NCI-H2196 (cell line): ENCODE measurements at regions not wholly inside any gene's neighbourhood (a gene's known extent, or its start where the extent isn't known, plus 50 kb on each side); places are given as distances from the start of the nearest gene placed in this dataset.
"Not testable (repeated sequence)": the region's sequence is repeated elsewhere in the genome, so short reads cannot be mapped to it uniquely, and the experiment has no call there.

Experiments used
- DNase-seq: peaks from one replicate; lab custom pipeline; 2025; ENCODE audit not compliant: unreplicated experiment; lab: John Stamatoyannopoulos, UW

DNA sequence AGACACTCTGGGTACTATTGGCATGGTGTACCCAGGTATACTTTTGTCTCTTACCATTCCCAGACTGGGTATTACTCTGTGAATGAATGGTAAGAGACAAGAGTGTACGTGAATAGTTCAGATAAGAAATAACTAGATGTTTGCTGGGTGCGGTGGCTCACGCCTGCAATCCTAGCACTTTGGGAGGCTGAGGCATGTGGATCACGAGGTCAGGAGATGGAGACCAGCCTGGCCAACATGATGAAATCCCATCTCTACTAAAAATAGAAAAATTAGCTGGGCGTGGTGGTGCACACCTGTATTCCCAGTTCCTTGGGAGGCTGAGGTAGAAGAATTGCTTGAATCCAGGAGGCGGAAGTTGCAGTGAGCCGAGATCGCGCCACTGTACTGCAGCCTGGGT, 75.8 kb upstream of the VKORC1L1 start:
- DNase-seq = not testable (repeated sequence)

DNA sequence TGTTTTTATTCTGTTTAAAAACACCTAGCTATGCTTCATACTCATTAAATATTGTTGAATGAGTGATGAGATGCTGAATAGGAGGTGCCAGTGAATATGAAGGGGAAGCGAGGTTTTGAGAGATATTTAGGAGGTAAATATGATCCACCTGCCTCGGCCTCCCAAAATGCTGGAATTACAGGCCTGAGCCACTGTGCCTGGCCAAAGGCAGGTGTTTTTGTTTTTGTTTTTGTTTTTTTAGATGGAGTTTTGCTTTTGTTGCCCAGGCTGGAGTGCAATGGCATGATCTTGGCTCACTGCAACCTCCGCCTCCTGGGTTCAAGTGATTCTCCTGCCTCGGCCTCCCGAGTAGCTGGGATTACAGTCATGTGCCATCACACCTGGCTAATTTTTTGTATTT, 75.3 kb upstream of the VKORC1L1 start:
- DNase-seq = not testable (repeated sequence)

DNA sequence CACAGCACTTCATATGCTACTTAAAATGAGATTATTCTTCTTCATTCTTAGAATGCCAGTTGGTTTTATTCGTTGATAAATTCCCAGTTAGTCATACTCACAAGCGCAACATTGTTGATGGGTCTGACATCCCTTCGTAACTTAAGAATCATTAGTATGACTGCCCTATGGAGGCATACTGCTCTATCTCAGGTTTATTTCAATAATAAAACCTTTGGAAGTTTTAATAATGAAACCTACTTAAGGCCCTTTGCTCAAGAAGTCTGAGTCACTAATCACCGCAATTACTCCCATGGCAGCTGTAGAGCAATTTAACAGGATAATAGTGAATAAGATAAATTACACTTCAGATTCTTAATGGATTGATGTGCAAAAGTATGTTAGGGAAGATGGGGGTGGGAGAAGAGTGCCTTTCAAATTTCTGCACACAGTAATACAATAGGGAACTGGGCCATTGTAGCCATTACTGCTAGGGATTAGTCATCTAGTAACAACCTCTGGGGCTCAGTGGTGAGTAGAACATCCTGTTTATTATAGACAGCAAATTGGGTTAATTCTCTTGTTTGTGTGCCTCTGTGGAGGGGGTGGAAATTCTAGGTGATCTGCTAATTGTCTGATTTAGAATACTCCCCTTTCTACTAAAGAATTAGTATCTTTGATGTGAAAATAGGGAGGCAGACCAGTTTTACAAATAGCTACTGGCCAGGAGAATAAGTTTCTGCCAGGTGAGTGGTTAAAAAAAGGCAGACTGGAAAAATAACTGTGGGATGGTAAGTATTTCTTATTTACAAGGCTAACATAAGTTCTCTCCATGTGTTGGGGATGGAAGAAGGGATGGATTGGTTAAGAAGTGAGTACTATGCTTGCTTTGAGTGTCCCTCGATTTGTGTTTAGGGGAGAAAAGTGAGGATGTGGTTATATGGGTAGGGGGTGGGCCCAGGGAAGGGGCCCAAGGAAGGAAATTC, 74.5 kb upstream of the VKORC1L1 start:
- DNase-seq = no peak

DNA sequence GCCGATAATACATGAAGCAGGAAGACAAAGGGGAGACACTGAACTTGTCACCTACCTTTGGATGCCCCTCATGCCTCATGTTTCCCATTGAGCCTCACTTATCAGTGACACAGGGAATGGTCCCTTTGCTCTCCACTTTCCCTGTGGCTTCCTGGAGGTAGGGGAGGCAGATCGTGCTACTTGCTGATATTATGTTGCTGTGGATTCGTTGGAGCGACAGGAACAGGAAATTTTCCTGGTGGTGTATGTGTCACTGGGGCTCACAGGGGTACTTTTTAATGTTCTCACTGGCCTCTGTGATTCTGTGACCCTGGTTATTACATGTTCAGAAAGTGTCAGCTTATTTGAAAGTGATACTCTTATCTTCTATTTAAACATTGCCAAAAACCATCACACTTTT, 72.7 kb upstream of the VKORC1L1 start:
- DNase-seq = not testable (repeated sequence)

DNA sequence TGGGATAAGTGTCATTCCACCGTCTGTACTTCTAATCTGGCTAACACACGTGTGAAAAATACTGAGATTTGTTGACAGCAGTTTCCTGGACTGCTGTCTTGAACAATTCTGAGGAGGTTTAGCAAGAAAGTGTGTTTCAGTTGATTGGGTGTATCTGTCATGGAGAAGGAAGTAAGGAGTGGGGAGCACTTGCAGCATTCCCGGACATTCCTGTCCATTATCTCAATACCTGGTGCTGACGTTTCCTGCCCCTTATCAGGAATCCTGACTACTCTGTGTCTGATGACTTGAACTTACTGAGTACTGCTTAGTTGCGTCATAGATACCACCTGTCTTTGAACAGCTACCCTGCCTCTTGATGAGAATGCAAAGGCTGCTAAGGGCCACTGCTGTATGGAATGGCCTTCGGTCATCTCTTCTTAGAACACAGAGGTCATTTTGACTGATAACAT, 72.0 kb upstream of the VKORC1L1 start:
- no peak for DNase-seq

DNA sequence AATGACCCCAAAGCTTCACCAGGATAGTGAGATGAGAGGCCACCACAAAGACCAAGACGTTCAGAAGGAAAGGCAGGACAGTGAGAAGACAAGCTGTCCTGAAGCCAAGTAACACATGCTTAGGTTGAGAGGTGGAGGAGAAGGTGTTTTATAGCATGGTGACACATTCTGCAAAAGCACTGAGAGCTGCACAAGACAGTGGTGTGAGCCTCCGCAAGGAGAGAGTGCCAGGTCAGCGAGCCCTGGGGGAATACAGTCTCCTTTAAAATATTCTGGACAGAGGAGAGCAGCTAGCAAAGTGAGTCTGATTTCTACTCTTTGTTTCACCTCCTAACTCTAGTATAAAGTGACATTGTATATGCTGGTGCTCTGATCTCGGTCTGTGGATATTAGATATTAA, 68.0 kb upstream of the VKORC1L1 start:
- DNase-seq = no peak

DNA sequence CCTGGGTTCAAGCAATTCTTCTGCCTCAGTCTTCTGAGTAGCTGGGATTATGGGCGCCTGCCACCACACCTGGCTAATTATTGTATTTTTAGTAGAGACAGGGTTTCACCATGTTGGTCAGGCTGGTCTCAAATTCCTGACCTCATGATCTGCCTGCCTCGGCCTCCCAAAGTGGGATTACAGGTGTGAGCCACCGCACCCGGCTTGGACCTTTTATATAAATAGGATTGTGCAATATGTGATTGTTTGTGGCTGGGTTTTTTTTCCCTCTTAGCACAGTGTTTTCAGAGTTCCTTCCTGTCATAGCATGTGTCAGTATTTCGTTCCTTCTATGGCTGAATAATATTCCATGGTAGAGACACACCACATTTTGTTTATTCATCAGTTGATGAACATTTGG, 65.8 kb upstream of the VKORC1L1 start:
- not testable (repeated sequence) for DNase-seq

DNA sequence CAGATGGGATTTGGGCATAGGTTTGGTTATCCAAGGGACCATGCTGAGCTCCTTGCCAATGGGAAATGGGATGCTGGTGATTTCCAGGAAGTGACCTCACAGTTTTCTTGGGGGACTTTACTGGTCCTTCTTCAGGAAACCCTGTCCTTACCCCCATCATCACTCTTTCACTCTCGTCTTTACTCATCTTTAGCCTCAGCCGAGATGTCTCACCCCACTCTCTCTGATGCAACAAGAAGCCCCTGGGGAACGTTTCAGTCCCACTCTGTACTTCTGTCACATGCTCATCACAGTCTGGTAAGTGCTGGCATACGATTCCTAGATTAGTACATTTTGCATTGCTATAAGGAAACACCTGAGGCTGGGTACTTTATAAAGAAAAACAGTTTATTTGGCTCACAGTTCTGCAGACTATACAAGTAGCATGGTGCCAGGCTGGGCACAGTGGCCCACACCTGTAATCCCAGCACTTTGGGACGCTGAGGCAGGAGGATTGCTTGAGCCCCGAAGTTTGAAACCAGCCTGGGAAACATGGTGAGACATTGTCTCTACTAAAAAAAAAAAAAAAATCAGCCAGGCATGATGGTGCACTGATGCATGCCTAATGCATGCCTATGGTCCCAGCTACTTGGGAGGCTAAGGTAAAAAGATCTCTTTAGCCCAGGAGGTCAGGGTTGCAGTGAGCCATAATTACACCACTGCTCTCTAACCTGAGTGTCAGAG, 63.5 kb upstream of the VKORC1L1 start:
- DNase-seq = no peak

DNA sequence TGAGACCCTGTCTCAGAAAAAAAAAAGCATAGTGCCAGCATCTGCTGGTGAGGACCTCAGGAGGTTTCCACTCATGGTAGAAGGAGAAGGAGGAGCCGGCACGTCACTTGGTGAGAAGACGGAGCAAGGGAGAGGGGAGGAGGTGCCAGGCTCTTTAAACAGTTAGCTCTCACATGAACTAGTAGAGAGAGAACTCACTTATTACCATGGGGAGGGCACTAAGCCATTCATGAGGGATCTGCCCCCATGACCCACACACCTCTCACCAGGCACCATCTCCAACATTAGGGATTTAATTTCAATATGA, 62.9 kb upstream of the VKORC1L1 start:
- DNase-seq = no peak

DNA sequence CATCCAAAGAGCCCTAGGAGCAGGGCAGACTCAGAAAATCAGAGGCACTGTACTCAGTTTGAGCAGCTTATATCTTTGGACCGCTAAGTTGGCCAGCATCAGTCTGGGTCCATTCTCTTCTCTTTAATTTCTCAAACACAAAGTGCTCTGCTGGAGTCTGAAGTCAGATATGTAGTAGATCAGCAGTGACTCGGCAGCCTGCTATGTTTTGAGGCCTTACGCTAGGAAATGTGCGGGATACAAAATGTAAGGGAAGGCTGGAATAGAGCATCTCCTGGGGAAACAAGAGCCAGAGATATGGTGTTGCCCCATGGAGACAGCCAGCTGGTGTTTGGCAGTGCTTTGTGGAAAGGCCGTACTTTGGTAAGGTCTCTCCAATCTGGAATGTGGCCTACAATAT, 60.6 kb upstream of the VKORC1L1 start:
- DNase-seq = no peak

DNA sequence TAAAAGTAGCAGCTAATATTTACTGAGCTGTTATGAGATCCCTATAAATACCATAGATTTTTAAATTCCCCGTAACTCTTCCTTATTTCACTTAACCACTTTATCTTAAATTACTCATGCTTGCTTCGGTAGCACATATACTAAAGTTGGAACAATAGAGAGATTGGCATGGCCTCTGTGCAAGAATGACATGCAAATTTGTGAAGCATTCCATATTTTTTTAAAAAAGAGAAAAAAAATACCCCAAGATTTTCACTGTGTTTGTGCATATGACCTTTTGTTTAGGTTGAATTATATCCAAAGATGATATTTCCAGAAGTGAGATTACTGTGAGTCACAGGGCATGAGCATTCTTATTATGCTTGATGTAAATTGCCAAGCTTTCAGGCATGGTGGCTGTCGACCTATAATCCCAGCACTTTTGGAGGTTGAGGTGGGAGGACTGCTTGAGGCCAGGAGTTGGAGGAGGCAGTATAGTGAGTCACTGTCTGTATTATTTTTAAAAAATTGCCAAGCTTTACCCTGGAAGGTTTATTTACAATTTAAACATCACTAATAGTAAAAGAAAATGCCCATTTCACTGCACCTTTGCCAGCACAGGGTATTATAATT, 58.2 kb upstream of the VKORC1L1 start:
- not testable (repeated sequence) for DNase-seq

DNA sequence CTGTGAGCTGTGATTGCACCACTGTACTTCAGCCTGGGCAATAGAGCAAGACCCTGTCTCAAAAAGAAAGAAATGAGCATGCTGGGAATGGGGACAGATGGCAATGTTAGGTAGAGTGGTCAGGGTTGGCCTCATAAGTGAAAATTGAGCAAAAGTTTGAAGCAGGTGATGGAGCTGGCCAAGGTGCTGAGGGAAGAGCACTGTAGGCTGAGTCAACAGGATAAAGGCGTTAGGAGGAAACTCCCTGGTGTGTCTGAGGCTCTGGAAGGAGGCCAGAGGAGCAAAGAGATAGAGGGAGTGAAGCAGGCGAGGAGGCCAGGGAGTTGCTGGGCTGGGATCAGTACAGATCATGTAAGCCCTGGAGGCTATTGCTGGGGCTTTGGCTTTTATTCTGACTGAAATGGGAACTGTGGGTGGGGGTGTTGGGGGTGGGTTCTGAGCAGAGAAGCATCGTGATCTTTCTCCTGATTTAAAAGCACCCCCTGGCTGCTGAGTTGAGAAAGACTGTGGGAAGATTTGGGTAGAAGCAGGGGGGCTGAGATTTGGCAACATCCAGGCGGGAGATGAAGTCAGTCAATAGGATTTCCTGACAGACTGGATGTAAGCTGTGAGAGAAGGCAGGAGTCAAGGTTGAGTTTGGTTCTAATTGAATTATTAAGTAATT, 52.5 kb upstream of the VKORC1L1 start:
- DNase-seq = no peak
